ENCODE measurements at regions not wholly inside any gene's neighbourhood (a gene's known extent, or its start where the extent isn't known, plus 50 kb on each side); places are given as distances from the start of the nearest gene placed in this dataset.

DNA sequence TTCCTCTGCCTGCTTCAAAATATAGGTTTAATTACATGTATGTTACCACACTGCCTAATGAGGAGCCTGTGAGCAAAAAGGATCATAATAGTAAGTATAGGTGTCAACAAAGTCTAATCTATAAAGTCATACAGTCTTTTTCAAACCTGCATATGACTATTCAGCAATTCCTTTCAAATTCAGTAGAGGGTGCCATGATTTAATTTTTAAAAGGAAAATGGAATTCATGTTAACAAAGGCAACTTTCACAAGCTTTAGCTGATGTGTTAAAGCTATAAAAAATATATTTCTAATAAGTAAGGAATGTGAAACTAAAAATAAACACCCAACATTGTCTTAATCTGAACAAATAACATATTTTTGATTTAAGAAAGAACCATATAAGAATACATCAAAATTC, 52.1 kb downstream of the MPP7 start:
- Histone ChIP-seq H3K9ac (ENCODE audit: low read length in 2 of 2) (no peak overlapping the region), H3K36me3 (ENCODE audit: control insufficient read depth in 2 of 2, insufficient read depth in 2 of 2, low read length in 2 of 2) (no peaks in the 10 kb centered on the region)

DNA sequence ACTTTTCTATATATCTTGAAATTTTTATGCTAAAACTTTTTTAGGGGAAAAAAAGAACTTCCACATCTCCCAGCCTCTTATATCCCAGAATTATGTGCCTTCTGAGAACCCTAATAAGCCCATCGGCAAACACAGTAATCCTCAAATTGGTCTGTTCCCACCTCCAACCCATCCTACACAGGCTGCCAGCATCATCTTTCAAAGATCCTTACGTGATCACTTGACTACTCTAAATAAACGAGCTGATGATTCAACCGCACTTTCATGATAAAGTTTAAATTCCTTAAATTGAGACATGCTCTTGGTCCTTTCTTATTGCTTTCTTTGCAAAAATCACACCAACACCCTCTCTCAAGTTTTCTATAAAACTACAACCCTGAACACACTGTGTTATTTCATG, 52.5 kb downstream of the MPP7 start:
- H3K27me3 ChIP-seq (ENCODE audit: control insufficient read depth in 1 of 2, insufficient read depth in 2 of 2, low read length in 2 of 2) = no peaks in the 10 kb centered on the region
- H3K27ac ChIP-seq (ENCODE audit: low read length) = no peak overlapping the region
- H3K4me1 ChIP-seq (ENCODE audit: control insufficient read depth, insufficient read depth, low read length) = peaks cover 8% of the 10 kb centered on the region
- no peak overlapping the region for H3K4me3 ChIP-seq (ENCODE audit: low read length in 2 of 2)
- no peaks in the 10 kb centered on the region for H3K9me3 ChIP-seq (ENCODE audit: control insufficient read depth in 2 of 2, low read length in 2 of 2)
- H3K36me3 ChIP-seq (ENCODE audit: control insufficient read depth in 2 of 2, insufficient read depth in 2 of 2, low read length in 2 of 2) = no peaks in the 10 kb centered on the region
- no peak overlapping the region for H3K9ac ChIP-seq (ENCODE audit: low read length in 2 of 2)

More for the DNA sequence above, 52.1 kb downstream of the MPP7 start:
- H3K4me1 ChIP-seq (ENCODE audit: control insufficient read depth, insufficient read depth, low read length) = peaks cover 8% of the 10 kb centered on the region
- no peak overlapping the region for H3K27ac ChIP-seq (ENCODE audit: low read length)
- H3K9me3 ChIP-seq (ENCODE audit: control insufficient read depth in 2 of 2, low read length in 2 of 2) = no peaks in the 10 kb centered on the region
- H3K4me3 ChIP-seq (ENCODE audit: low read length in 2 of 2) = no peak overlapping the region
- no peaks in the 10 kb centered on the region for H3K27me3 ChIP-seq (ENCODE audit: control insufficient read depth in 1 of 2, insufficient read depth in 2 of 2, low read length in 2 of 2)

DNA sequence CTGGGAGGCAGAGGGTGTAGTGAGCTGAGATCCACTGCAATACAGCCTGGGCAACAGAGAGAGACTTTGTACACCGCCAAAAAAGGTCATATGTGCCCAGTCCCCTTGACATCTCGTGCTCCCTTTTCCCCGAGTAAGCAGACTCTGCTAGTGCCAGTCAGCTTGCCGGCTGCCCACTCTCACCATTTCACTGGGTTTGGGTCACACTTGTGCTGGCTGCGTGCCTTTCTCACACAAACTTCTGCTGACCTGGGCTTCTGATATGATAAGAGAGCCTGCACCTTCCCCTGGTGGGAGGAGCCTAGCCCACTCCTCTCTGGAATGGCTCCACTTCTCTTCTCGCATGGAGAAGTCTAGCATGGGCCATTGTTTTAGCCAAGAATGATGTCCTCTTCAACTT, 53.4 kb downstream of the MPP7 start:
- H3K27ac ChIP-seq (ENCODE audit: low read length) = no peak overlapping the region
- no peak overlapping the region for H3K4me3 ChIP-seq (ENCODE audit: low read length in 2 of 2)
- H3K27me3 ChIP-seq (ENCODE audit: control insufficient read depth in 1 of 2, insufficient read depth in 2 of 2, low read length in 2 of 2) = no peaks in the 10 kb centered on the region
- H3K9me3 ChIP-seq (ENCODE audit: control insufficient read depth in 2 of 2, low read length in 2 of 2) = no peaks in the 10 kb centered on the region
- H3K4me1 ChIP-seq (ENCODE audit: control insufficient read depth, insufficient read depth, low read length) = peaks cover 8% of the 10 kb centered on the region
- no peak overlapping the region for H3K9ac ChIP-seq (ENCODE audit: low read length in 2 of 2)
- H3K36me3 ChIP-seq (ENCODE audit: control insufficient read depth in 2 of 2, insufficient read depth in 2 of 2, low read length in 2 of 2) = no peaks in the 10 kb centered on the region

DNA sequence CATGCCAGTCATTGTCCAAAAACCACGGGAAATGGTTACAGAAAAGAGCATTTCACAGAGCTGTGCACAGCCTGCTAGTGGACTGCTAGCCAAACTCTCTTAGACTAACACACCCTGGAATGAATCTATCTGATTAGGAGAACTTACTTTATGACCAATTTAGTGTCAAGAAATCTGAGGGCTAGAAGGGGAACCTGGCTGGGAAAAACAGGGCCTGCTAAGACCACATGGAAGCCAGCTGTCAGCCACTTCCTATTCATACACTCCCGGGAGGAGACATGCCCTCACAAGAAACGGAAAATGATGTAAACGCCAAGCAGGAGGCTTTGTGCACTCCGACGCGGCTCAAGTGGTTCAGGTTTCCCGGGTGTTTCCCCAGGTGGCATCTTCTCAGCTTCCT, 54.8 kb downstream of the MPP7 start:
- Histone ChIP-seq H3K4me1 (ENCODE audit: control insufficient read depth, insufficient read depth, low read length) (peaks cover 5% of the 10 kb centered on the region), H3K27ac (ENCODE audit: low read length) (no peak overlapping the region), H3K9me3 (ENCODE audit: control insufficient read depth in 2 of 2, low read length in 2 of 2) (no peaks in the 10 kb centered on the region), H3K27me3 (ENCODE audit: control insufficient read depth in 1 of 2, insufficient read depth in 2 of 2, low read length in 2 of 2) (no peaks in the 10 kb centered on the region), H3K4me3 (ENCODE audit: low read length in 2 of 2) (no peak overlapping the region), H3K9ac (ENCODE audit: low read length in 2 of 2) (no peak overlapping the region), H3K36me3 (ENCODE audit: control insufficient read depth in 2 of 2, insufficient read depth in 2 of 2, low read length in 2 of 2) (no peaks in the 10 kb centered on the region)

DNA sequence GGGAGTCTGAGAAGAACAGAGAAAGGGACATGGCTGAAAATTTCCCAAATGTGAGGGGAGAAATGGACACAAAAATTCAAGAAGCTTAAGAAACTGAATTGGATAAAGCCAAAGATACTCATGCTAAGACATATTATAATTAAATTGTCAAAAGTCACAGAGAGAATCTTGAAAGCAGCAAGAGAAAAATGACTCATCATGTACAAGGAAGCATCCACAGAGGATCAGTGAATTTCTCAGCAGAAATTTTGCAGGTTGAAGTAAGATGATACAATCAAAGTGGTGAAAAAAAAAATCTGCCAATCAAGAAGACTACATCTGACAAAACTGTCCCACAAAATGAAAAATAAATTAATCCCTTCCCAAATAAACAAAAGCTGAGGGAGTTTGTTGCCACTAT, 56.8 kb downstream of the MPP7 start:
- no peak overlapping the region for H3K4me3 ChIP-seq (ENCODE audit: low read length in 2 of 2)
- no peaks in the 10 kb centered on the region for H3K36me3 ChIP-seq (ENCODE audit: control insufficient read depth in 2 of 2, insufficient read depth in 2 of 2, low read length in 2 of 2)
- no peaks in the 10 kb centered on the region for H3K4me1 ChIP-seq (ENCODE audit: control insufficient read depth, insufficient read depth, low read length)
- no peak overlapping the region for H3K27ac ChIP-seq (ENCODE audit: low read length)
- no peaks in the 10 kb centered on the region for H3K27me3 ChIP-seq (ENCODE audit: control insufficient read depth in 1 of 2, insufficient read depth in 2 of 2, low read length in 2 of 2)
- no peaks in the 10 kb centered on the region for H3K9me3 ChIP-seq (ENCODE audit: control insufficient read depth in 2 of 2, low read length in 2 of 2)
- no peak overlapping the region for H3K9ac ChIP-seq (ENCODE audit: low read length in 2 of 2)

DNA sequence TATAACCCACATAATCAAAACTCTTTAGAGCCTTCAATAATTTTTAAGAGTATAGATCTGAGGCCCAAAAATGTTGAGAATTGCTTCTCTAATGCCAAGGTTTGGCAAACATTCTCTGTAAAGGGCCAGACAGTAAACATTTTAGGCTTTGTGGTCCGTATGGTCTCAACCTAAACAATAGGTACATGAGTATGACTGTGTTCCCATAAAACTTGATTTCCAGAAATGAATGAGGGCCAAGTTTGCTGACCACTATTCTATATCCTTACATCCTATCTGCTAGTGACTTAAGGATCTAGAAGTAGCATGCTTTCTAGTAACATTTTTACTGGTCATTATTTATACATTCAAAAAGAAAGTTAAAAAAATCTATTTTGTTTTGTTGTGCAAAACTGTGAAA, 58.9 kb downstream of the MPP7 start:
- H3K36me3 ChIP-seq (ENCODE audit: control insufficient read depth in 2 of 2, insufficient read depth in 2 of 2, low read length in 2 of 2) = no peaks in the 10 kb centered on the region
- H3K4me3 ChIP-seq (ENCODE audit: low read length in 2 of 2) = no peak overlapping the region
- H3K4me1 ChIP-seq (ENCODE audit: control insufficient read depth, insufficient read depth, low read length) = no peaks in the 10 kb centered on the region
- H3K27ac ChIP-seq (ENCODE audit: low read length) = no peak overlapping the region
- H3K9ac ChIP-seq (ENCODE audit: low read length in 2 of 2) = no peak overlapping the region
- H3K27me3 ChIP-seq (ENCODE audit: control insufficient read depth in 1 of 2, insufficient read depth in 2 of 2, low read length in 2 of 2) = no peaks in the 10 kb centered on the region
- H3K9me3 ChIP-seq (ENCODE audit: control insufficient read depth in 2 of 2, low read length in 2 of 2) = no peaks in the 10 kb centered on the region

DNA sequence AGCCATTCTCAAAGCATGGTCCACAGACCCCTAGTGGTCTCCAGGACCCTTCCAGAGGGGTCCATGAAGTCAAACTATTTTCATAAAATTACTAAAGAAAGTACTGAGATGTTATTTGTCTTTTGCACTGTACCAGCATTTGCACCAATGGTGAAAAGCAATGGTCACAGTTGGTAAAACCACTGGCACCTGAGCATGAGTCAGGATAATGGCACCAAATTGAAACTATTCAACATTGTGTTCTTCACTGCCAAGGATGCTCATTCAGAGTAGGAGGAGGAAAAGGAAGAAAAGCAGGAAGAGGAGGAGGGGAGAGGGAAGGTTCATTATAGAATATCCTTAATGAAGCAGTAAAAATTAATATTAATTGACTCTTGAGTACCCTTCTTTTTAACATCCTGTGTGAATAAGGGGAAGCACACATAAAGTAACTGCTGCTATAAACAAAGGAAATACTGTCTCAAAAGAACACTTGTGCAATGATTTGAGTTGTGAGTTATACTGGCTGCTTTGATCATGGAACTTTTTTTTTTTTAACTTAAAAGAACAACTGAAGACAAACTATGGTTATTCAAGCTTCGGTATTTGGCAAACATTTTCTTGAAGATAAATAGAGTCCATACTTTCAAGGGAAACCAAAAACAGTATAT, 60.2 kb downstream of the MPP7 start:
- Histone ChIP-seq H3K4me1 (ENCODE audit: control insufficient read depth, insufficient read depth, low read length) (no peaks in the 10 kb centered on the region), H3K27me3 (ENCODE audit: control insufficient read depth in 1 of 2, insufficient read depth in 2 of 2, low read length in 2 of 2) (no peaks in the 10 kb centered on the region), H3K9me3 (ENCODE audit: control insufficient read depth in 2 of 2, low read length in 2 of 2) (no peaks in the 10 kb centered on the region), H3K4me3 (ENCODE audit: low read length in 2 of 2) (no peak overlapping the region), H3K27ac (ENCODE audit: low read length) (no peak overlapping the region), H3K36me3 (ENCODE audit: control insufficient read depth in 2 of 2, insufficient read depth in 2 of 2, low read length in 2 of 2) (peaks cover under 1 to 5% of the 10 kb centered on the region in 2 donors), H3K9ac (ENCODE audit: low read length in 2 of 2) (no peak overlapping the region)

DNA sequence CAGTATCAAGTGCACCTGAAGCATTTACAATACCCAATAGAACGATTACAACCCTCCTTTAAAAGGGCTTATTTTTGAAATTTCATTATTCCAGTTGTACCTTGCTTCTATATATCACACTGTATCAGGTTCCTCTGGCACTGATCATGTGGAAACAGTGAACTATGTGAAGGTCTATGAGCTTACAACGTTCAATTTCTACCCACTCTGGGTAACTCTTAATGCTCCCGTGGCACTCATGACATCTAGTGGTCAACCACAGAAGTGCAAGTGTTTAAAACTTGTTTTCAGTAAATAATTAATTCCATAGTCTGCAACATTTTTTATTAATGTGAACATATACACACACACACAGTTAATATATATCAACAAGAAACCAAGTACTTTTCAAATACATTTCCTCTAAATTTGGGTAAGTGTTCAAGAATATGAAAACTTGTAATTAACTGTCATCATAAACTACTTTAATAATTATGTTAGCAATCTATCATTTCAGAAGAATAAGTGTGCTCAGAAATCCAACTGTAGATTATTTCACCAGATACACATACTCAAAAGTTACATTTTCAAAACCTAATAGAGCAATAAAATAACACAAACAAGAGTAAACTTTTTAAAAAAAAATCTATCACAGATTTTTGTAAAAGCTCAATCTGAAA, 61.0 kb downstream of the MPP7 start:
- peaks cover 3 to 9% of the 10 kb centered on the region in 2 donors for H3K36me3 ChIP-seq (ENCODE audit: control insufficient read depth in 2 of 2, insufficient read depth in 2 of 2, low read length in 2 of 2)
- H3K4me1 ChIP-seq (ENCODE audit: control insufficient read depth, insufficient read depth, low read length) = no peaks in the 10 kb centered on the region
- no peaks in the 10 kb centered on the region for H3K27me3 ChIP-seq (ENCODE audit: control insufficient read depth in 1 of 2, insufficient read depth in 2 of 2, low read length in 2 of 2)
- H3K27ac ChIP-seq (ENCODE audit: low read length) = no peak overlapping the region
- H3K4me3 ChIP-seq (ENCODE audit: low read length in 2 of 2) = no peak overlapping the region
- H3K9me3 ChIP-seq (ENCODE audit: control insufficient read depth in 2 of 2, low read length in 2 of 2) = no peaks in the 10 kb centered on the region
- no peak overlapping the region for H3K9ac ChIP-seq (ENCODE audit: low read length in 2 of 2)

DNA sequence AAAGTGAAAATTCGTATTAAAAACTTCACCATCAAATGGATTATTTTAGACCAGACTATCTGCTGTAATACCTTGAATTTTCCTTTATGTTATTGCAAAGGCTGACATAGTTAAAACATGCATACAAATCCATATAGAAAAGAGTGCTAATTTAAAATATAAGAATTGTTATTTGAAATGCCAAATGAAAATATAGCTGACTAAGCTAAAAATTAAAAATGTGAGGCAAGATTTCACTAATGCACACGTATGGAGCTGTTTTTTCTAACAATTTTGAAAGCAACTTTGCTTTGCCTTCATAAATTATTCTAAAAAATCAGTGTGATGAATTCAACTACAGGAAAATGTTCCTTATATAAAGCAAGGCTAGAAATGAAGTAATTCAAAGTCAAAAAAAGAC, 62.5 kb downstream of the MPP7 start:
- Histone ChIP-seq H3K27ac (ENCODE audit: low read length) (no peak overlapping the region), H3K9me3 (ENCODE audit: control insufficient read depth in 2 of 2, low read length in 2 of 2) (no peaks in the 10 kb centered on the region), H3K4me3 (ENCODE audit: low read length in 2 of 2) (no peak overlapping the region), H3K9ac (ENCODE audit: low read length in 2 of 2) (no peak overlapping the region), H3K36me3 (ENCODE audit: control insufficient read depth in 2 of 2, insufficient read depth in 2 of 2, low read length in 2 of 2) (peaks cover 7 to 9% of the 10 kb centered on the region in 2 donors), H3K27me3 (ENCODE audit: control insufficient read depth in 1 of 2, insufficient read depth in 2 of 2, low read length in 2 of 2) (no peaks in the 10 kb centered on the region), H3K4me1 (ENCODE audit: control insufficient read depth, insufficient read depth, low read length) (no peaks in the 10 kb centered on the region)

DNA sequence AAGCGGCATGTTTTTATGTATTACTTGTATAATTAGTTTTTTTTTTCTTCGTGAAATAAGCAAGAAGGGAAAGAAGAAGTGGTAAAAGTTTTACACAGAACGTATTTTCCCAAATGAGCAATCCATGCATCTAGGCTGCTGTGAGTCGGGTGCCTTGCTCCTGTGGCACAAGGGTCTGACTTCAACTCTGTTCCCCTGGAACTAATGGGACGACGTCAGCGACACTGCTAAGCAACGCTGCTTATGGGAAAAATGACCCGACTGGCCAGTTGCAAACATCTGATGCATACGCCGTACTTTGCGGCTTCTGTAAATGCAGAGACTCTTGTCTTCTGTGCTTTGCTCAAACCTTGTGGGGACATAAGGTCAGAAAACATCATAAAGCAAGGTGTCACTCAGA, 66.3 kb downstream of the MPP7 start:
- Histone ChIP-seq H3K4me1 (ENCODE audit: control insufficient read depth, insufficient read depth, low read length) (no peaks in the 10 kb centered on the region), H3K27me3 (ENCODE audit: control insufficient read depth in 1 of 2, insufficient read depth in 2 of 2, low read length in 2 of 2) (no peaks in the 10 kb centered on the region), H3K4me3 (ENCODE audit: low read length in 2 of 2) (no peak overlapping the region), H3K9ac (ENCODE audit: low read length in 2 of 2) (no peak overlapping the region), H3K36me3 (ENCODE audit: control insufficient read depth in 2 of 2, insufficient read depth in 2 of 2, low read length in 2 of 2) (peaks cover 7 to 9% of the 10 kb centered on the region in 2 donors), H3K27ac (ENCODE audit: low read length) (no peak overlapping the region), H3K9me3 (ENCODE audit: control insufficient read depth in 2 of 2, low read length in 2 of 2) (no peaks in the 10 kb centered on the region)

DNA sequence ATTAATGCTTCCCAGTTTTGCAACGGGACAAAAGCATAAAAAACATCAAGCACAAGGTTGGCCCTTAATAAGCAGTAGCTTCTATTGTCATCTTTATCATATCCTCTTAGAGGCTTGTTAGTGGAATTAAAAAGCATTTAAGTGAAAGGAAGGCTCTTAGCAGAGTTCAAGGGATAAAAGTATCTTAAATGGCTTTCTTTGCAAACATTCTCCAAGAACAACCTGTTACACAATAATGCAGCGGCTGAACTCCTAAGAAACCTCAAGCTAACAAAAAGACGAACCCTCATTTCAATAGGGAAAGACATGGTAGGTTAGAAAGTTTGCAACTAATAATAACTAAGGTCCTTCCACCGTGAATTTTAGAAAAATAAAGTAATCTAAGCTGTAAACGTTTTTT, 82.1 kb downstream of the MPP7 start:
- H3K9me3 ChIP-seq (ENCODE audit: control insufficient read depth in 2 of 2, low read length in 2 of 2) = no peaks in the 10 kb centered on the region
- peaks cover 5% of the 10 kb centered on the region for H3K4me1 ChIP-seq (ENCODE audit: control insufficient read depth, insufficient read depth, low read length)
- H3K27ac ChIP-seq (ENCODE audit: low read length) = no peak overlapping the region
- no peaks in the 10 kb centered on the region for H3K36me3 ChIP-seq (ENCODE audit: control insufficient read depth in 2 of 2, insufficient read depth in 2 of 2, low read length in 2 of 2)
- no peak overlapping the region for H3K9ac ChIP-seq (ENCODE audit: low read length in 2 of 2)
- no peaks in the 10 kb centered on the region for H3K27me3 ChIP-seq (ENCODE audit: control insufficient read depth in 1 of 2, insufficient read depth in 2 of 2, low read length in 2 of 2)
- H3K4me3 ChIP-seq (ENCODE audit: low read length in 2 of 2) = no peak overlapping the region

Measured in stomach smooth muscle (tissue), 2 donors.